ENCODE measurements at regions not wholly inside any gene's neighbourhood (a gene's known extent, or its start where the extent isn't known, plus 50 kb on each side); places are given as distances from the start of the nearest gene placed in this dataset.

DNA sequence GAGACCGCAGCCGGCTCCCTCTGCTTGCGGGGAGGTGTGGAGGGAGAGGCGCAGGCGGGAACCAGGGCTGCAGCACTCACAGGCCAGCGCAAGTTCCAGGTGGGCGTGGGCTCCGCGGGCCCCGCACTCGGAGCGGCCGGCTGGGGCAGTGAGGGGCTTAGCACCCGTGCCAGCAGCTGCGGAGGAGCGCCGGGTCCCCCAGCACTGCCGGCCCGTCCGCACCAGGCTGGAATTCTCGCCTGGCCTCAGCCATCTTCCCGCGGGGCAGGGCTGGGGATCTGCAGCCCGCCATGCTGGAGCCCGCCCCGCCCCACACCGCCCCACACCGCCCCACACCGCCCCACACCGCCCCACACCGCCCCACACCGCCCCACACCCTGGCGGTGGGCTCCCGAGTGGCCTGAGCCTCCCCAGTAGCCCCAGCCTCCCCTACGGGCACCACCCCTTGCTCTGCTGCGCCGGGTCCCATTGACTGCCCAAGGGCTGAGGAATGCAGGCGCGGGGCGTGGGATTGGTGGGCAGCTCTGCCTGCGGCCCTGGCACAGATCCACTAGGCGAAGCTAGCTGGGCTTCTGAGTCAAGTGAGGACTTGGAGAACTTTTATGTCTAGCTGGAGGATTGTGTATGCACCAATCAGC, 123.9 kb upstream of the MGAT5 start:
- TF ChIP-seq, protein P1, sequence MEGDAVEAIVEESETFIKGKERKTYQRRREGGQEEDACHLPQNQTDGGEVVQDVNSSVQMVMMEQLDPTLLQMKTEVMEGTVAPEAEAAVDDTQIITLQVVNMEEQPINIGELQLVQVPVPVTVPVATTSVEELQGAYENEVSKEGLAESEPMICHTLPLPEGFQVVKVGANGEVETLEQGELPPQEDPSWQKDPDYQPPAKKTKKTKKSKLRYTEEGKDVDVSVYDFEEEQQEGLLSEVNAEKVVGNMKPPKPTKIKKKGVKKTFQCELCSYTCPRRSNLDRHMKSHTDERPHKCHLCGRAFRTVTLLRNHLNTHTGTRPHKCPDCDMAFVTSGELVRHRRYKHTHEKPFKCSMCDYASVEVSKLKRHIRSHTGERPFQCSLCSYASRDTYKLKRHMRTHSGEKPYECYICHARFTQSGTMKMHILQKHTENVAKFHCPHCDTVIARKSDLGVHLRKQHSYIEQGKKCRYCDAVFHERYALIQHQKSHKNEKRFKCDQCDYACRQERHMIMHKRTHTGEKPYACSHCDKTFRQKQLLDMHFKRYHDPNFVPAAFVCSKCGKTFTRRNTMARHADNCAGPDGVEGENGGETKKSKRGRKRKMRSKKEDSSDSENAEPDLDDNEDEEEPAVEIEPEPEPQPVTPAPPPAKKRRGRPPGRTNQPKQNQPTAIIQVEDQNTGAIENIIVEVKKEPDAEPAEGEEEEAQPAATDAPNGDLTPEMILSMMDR (IDR thresholded peaks at IDR 0.05; ENCODE audit: low read depth, low read length, poor library complexity, severe bottlenecking): no peak
- no peak for TF ChIP-seq EZH2phosphoT487 (IDR thresholded peaks at IDR 0.05; ENCODE audit: borderline replicate concordance, low read length)

All from DOHH2 (cell line).